Progenitor cell of endocrine pancreas (in vitro differentiated cells): ENCODE measurements at regions not wholly inside any gene's neighbourhood (a gene's known extent, or its start where the extent isn't known, plus 50 kb on each side); places are given as distances from the start of the nearest gene placed in this dataset.

Experiments
- DNase-seq: peaks from one replicate; pipeline ENCODE4 v3.0.0; 2021; ENCODE audit warnings: low spot score; ENCODE audit not compliant: unreplicated experiment
- H3K27ac Mint-ChIP-seq: 2 replicates; pipeline ENCODE4 v1.8.0; 2021; ENCODE audit warnings: mild to moderate bottlenecking, moderate library complexity, mixed read lengths
- H3K27me3 Mint-ChIP-seq: 2 replicates; pipeline ENCODE4 v1.8.0; 2021; ENCODE audit warnings: mixed read lengths
- H3K36me3 Mint-ChIP-seq: 2 replicates; pipeline ENCODE4 v1.8.0; 2022; ENCODE audit warnings: mixed read lengths; ENCODE audit not compliant: insufficient read depth
- H3K4me1 Mint-ChIP-seq: 2 replicates; pipeline ENCODE4 v1.8.0; 2021; ENCODE audit warnings: low read depth, mixed read lengths
- H3K4me3 Mint-ChIP-seq: 2 replicates; pipeline ENCODE4 v1.8.0; 2021; ENCODE audit warnings: low read depth, mild to moderate bottlenecking, moderate library complexity, mixed read lengths
- H3K9me3 Mint-ChIP-seq: 2 replicates; pipeline ENCODE4 v1.8.0; 2021; ENCODE audit warnings: low read depth, mixed read lengths
- TF ChIP-seq, protein P1 (sequence below): fragments of 200-600 bp; sonication (generic); IDR thresholded peaks from one replicate; pipeline ENCODE4 v1.5.0; 2021; ENCODE audit warnings: antibody characterized with exemption, mild to moderate bottlenecking; ENCODE audit not compliant: unreplicated experiment

GRCh38 chr20:55216525-55217242, 741.3 kb downstream of the DOK5 start:
- DNase-seq, result no peak
- Mint-ChIP-seq H3K9me3 (peaks cover 10% of the 10 kb centered on the region), H3K27me3 (no peaks in the 10 kb centered on the region), H3K27ac (no peak overlapping the region), H3K4me1 (no peaks in the 10 kb centered on the region), H3K4me3 (no peak overlapping the region), H3K36me3 (no peaks in the 10 kb centered on the region)
- TF ChIP-seq, protein P1, sequence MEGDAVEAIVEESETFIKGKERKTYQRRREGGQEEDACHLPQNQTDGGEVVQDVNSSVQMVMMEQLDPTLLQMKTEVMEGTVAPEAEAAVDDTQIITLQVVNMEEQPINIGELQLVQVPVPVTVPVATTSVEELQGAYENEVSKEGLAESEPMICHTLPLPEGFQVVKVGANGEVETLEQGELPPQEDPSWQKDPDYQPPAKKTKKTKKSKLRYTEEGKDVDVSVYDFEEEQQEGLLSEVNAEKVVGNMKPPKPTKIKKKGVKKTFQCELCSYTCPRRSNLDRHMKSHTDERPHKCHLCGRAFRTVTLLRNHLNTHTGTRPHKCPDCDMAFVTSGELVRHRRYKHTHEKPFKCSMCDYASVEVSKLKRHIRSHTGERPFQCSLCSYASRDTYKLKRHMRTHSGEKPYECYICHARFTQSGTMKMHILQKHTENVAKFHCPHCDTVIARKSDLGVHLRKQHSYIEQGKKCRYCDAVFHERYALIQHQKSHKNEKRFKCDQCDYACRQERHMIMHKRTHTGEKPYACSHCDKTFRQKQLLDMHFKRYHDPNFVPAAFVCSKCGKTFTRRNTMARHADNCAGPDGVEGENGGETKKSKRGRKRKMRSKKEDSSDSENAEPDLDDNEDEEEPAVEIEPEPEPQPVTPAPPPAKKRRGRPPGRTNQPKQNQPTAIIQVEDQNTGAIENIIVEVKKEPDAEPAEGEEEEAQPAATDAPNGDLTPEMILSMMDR, result no peak

GRCh38 chr20:55213653-55214052, 738.3 kb downstream of the DOK5 start:
- Mint-ChIP-seq H3K4me3 (no peak overlapping the region), H3K9me3 (no peaks in the 10 kb centered on the region), H3K27me3 (no peaks in the 10 kb centered on the region), H3K4me1 (no peaks in the 10 kb centered on the region), H3K36me3 (no peaks in the 10 kb centered on the region), H3K27ac (no peak overlapping the region)
- TF ChIP-seq, protein P1, result no peak
- DNase-seq, result no peak

GRCh38 chr20:55211481-55211880, 736.1 kb downstream of the DOK5 start:
- no peaks in the 10 kb centered on the region for H3K4me1 Mint-ChIP-seq
- H3K27ac Mint-ChIP-seq, result no peak overlapping the region
- TF ChIP-seq, protein P1, result no peak
- no peaks in the 10 kb centered on the region for H3K9me3 Mint-ChIP-seq
- no peaks in the 10 kb centered on the region for H3K27me3 Mint-ChIP-seq
- no peaks in the 10 kb centered on the region for H3K36me3 Mint-ChIP-seq
- H3K4me3 Mint-ChIP-seq, result no peak overlapping the region
- no peak for DNase-seq

DNA sequence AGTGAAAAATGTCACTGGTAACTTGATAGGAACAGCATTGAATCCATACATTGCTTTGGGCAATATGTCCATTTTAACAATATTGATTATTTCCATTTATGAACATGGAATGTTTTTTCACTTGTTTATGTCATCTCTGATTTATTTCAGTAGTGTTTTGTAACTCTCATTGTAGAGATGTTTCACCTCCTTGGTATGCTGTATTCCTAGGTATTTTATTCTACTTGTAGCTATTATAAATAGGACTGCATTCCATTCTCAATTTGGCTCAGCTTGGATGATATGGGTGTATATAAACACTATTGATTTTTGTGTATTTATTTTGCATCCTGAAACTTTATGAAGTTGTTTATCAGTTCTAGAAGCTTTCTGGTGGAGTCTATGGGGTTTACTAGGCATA, 730.3 kb downstream of the DOK5 start:
- no peaks in the 10 kb centered on the region for H3K4me1 Mint-ChIP-seq
- H3K36me3 Mint-ChIP-seq, result no peaks in the 10 kb centered on the region
- TF ChIP-seq, protein P1, result no peak
- no peaks in the 10 kb centered on the region for H3K9me3 Mint-ChIP-seq
- H3K4me3 Mint-ChIP-seq, result no peak overlapping the region
- H3K27ac Mint-ChIP-seq, result no peak overlapping the region
- DNase-seq, result no peak
- no peaks in the 10 kb centered on the region for H3K27me3 Mint-ChIP-seq

DNA sequence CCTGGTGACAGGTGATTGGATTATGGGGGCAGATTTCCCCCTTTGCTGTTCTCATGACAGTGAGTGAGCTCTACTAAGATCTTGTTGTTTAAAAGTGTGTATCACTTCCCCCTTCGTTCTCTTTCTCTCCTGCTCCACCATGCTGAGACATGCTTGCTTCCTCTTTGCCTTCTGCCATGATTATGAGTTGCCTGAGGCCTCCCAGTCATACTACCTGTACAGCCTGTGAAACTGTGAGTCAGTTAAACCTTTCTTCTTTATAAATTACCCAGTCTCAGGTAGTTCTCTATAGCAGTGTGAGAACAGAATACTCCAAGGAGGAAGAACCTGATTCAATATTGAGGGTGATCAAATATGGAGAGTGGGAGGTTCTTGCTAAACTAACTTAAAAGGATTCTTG, 724.9 kb downstream of the DOK5 start:
- Mint-ChIP-seq H3K36me3 (no peaks in the 10 kb centered on the region), H3K27me3 (peaks cover 3% of the 10 kb centered on the region), H3K27ac (no peak overlapping the region), H3K4me1 (no peaks in the 10 kb centered on the region), H3K9me3 (no peaks in the 10 kb centered on the region), H3K4me3 (no peak overlapping the region)
- no peak for DNase-seq
- TF ChIP-seq, protein P1, result no peak
